Stimulated activated CD4-positive, alpha-beta T cell treated with anti-CD3 and anti-CD28 coated beads, Interleukin-1b, Interleukin-23, amount 100 ng/mL, for 1 hour (primary cell): ENCODE measurements at regions not wholly inside any gene's neighbourhood (a gene's known extent, or its start where the extent isn't known, plus 50 kb on each side); places are given as distances from the start of the nearest gene placed in this dataset.

Experiments used
- DNase-seq, 2 donors: peaks; one replicate each; pipeline ENCODE4 v3.0.0-alpha.2; 2020; ENCODE audit warnings: low read depth in 2 of 2

DNA sequence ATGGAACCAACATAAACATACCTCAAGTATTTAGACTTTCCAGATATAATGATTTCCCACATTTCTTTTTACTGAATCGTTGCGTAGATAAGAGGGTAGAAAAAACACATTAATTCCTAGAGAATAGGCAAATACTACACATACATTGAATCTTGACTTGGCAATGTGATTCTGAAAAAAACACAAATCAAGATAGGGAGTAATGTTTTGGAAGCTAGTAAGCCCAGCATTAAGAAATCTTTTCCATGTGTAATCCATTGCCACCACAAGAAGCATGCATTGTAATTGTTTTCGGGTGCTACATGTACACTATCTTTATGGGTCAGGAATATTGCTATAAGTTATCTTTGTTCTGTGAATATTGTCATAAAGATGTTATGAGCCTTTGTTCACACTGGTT is 269.8 kb upstream of the PDGFD start:
- DNase-seq, result no peak

DNA sequence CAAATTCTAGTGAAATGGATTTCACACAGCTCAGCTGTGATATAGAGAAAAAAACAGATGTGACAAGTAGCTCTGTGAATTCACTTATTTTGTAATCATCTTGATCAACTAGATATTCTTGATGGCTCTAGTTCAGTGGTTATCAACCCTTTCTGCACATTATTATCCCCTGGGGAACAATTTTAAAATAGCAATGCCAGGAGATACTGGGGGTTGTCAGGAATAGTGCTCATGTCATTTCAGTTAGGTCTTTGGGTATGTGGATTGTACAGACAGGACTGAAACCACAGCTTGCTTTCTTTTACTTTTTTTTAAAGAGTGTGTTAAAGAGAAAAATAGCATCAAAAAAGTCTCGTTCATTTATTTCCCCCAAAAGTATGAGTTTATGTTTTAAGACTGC is 269.0 kb upstream of the PDGFD start:
- DNase-seq, result no peak

DNA sequence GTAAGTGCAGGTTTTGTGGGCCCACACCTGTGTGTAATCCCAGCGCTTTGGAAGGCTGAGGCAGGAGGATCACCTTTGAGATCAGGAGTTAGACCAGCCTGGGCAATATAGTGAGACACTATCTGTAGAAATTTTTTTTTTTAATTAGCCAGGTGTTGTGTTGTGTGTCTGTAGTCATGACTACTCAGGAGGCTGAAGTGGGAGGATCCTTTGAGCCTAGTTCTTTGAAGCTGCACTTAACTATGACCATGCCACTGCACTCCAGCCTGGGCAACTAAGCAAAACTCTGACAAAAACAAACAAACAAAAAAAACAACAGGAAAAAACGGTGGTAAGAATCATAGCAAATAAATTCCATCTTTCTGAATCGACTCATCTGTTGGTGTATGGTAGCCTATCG is 268.6 kb upstream of the PDGFD start:
- no peak for DNase-seq

DNA sequence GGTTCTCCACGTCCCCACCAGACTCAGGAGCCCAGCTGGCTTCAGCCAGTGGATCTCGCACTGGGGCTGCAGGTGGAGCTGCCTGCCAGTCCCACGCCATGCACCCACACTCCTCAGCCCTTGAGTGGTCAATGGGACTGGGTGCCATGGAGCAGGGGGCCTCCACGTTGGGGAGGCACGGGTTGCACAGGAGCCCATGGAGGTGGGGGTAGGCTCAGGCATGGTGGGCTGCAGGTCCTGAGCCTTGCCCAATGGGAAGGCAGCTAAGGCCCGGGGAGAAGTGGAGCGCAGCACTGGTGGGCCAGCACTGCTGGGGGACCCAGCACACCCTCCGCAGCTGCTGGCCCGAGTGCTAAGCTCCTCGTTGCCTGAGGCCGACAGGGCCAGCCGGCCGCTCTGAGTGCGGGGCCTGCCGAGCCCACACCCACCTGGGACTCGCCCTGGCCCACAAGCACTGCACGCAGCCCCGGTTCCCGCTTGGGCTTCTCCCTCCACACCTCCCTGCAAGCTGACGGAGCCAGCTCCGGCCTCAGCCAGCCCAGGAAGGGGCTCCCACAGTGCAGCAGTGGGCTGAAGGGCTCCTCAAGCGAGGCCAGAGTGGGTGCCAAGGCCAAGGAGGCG is 258.5 kb upstream of the PDGFD start:
- DNase-seq, result no peak

DNA sequence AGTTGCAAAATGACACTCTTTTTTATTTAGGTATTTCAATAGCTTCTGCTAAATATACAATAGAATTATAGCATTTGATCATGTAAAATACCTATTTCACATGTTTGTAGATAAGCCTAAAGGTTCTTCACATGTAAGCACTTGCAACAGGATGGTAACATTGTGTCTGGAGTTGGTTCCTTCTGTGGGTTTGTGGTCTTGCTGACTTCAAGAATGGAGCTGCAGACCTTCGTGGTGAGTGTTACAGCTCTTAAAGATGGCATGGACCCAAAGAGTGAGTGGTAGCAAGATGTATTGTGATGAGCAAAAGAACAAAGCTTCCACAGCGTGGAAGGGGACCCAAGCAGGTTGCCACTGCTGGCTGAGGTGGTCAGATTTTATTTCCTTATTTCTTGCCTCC is 246.4 kb upstream of the PDGFD start:
- no peak for DNase-seq

DNA sequence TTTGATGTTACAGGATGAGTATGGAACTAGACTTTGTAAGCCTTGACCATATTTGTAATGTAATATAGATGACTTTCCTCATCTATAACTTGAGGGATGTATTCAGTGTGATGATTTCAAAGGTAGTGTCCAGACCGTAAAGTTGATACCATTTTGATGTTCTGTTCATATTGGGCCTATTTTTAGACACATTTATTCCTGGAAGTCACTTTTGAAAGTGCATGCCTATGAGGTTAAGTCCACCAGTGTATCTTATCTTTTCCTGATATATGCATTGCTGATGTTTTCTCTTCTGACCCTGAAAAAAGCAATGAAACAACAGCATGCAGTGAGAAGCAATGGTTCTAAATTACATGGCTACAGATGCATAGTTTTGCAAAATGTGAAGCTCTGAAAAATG is 244.7 kb upstream of the PDGFD start:
- no peak for DNase-seq

DNA sequence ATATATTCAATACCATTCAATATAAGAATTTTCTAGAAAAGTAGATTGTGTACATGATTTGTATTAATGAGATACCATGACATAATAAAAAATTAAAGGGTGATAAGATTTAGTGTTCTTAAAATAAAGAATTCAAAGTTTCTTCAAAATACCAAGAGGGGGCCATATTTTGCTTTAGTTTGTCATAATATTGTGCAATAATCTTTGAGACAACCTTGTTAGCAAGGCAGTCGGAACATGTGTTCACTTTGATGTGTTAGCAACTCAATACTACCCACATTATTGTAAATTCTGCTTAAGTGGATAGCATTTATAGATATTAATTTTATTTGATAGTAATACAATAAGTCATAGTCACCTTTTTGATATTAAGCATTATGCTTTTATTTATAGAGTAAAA is 241.3 kb upstream of the PDGFD start:
- DNase-seq, result no peak

DNA sequence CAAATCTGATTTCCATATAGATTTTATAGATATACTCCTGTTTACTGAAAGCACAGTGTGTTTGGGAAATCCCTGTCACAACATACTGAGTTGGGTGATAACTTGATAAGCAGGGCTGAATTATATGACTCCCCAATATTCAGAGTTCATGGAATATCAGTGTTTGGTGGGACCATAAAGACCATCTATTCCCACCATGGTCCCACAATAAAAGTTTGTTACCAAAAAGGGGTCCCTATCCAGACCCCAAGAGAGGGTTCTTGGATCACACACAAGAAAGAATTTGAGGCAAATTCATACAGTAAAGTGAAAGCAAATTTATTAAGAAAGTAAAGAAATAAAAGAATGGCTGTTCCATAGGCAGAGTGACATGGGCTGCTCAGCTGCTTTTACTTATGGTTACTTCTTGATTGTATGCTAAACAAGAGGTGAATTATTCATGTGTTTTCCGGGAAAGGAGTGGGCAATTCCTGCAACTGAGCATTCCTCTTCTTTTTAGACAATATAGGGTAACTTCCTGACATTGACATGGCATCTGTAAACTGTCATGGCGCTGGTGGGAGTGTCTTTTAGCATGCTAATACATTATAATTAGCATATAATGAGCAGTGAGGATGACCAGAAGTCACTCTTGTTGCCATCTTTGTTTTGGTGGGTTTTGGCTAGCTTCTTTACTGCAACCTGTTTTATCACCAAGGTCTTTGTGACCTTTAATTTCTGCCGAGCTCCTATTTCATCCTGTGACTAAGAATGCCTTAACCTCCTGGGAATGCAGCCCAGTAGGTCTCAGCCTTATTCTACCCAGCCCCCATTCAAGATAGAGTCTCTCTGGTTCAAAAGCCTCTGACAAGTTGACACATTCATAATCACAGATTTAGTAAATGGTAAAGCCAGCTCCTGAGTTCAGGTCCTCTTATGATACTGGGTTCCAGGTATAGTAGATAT is 240.6 kb upstream of the PDGFD start:
- no peak for DNase-seq

DNA sequence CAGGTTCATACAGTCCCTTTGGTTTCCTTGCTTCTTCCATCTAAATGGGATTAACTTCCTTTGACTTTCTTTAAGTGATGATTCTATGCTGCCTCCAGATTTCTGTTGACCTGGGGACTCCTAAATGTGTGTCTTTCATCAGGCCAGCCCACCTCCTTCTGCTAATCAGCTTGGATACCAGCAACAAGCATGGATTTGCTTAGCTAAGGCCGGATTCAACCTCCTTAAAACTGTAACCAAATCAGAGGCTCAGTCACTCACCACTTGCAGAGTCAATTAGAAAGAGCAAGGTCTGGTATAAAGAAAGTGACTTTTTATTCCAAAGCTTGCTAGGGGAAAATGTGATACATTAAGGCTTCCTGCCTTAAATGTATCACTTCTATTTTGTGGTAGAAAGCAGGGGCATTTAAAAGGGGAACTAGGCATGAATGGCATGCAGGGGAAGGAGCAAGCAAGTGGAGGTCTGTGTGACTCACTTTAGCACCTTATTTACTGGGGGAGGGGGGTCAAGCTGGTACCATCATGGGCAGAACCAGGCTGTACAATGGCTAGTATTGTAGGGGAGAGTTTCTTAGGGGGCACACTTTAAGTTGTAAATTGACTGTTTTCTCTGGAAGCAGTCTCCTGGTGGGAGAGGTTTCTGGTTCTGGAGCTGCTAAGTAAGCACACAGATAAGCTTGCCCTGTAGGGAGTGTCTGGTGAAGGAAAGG is 239.0 kb upstream of the PDGFD start:
- no peak for DNase-seq

DNA sequence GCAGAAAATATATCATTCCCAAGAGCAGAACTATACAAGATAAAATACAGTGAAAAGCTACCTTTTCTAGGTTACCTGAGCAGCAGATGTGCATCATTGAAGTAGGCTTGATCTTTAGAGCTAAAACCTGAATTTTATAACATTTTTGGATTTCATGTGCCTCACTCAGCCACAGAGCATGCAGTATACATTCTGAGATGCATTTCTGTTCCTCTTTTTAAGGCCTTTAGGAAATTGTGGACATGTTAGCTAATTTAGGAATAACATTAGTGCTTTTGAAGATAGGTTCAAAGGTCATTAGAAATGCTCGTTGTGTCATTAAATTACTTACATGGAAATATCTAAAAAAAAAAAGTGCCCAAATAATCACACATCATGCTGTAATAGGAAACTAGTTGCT is 230.6 kb upstream of the PDGFD start:
- DNase-seq, result no peak

DNA sequence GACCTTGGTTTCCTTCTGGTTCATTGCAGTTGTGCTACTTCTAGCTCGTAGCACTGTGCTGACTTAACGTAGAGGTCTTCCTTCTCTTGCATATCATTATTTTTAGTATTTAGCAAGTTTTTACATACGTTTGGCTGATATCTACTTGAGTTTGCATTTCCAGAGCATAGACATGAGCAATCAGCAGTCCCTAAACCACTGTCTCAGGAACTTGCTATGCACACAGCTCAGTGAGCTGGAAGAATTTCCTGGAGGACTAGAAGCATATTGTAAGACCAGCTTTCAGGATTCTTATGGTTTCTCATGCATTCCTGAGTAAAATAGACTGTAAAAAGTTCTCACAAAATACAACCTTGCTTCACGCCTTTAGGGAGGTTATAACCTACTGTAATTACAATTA is 226.7 kb upstream of the PDGFD start:
- no peak for DNase-seq

DNA sequence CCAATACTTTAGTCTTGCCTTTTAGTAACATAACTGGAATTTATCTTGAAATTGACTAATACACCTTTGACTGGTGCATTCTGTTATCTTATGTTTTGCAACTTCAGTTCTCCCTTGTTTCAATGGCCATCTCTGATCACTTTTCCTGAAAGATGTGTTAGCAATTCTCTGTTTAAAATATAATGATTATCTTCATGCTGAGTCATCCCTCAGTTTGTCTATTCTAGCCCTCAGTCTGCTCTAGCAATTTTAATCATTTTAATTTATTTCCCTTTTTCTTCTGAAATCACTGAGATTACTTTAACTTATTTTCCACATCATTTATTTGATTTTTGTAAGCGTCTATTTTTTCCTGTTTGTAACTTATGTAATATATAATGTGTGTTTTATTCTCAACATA is 221.9 kb upstream of the PDGFD start:
- no peak for DNase-seq

DNA sequence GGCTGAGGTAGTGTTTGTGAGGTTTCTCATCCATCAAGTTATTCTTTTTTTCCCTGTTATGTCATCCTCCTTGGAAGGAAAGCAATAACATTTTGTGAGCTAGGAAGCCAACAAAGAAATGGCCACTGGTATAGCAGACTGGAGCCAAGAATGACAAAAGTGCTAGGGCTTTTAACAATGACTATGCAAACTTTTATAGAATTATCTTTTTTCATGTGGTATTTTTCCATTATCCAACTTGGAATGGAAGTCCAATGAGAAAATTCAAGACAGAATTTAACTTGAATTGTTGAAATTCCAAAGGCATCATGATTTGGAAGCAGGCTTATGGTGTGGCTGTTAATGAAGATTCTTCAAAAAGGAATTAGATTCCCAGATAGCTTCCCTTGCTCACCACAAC is 216.4 kb upstream of the PDGFD start:
- DNase-seq, result no peak

DNA sequence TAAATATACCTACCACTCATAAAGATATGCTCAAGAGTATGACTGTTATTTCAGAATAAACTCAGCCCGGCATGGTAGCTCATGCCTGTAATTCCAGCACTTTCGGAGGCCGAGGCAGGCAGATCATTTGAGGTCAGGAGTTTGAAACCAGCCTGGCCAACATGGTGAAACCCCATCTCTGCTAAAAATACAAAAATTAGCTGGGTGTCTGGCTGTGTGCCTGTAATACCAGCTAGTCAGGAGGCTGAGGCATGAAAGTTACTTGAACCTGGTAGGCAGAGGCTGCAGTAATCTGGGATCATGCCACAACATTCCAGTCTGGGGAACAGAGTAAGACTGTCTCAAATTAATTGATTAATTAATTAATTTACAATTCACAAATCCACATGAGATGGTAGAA is 208.2 kb upstream of the PDGFD start:
- DNase-seq, result no peak

DNA sequence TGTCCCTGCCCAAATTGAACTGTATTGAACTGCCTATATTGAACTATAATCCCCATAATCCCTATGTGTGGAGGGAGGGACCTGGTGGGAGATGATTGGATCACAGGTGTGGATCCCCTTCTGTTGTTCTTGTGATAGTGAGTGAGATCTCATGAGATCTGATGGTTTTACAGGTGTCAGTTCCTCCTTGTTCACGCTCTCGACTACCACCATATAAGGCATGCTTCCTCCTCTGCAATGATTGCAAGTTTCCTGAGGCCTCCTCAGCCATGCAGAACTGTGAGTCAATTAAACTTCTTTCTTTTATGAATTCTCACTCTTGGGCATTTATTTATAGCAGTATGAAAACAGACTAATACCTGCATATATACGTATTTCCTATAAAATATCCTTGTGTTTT is 206.5 kb upstream of the PDGFD start:
- no peak for DNase-seq

DNA sequence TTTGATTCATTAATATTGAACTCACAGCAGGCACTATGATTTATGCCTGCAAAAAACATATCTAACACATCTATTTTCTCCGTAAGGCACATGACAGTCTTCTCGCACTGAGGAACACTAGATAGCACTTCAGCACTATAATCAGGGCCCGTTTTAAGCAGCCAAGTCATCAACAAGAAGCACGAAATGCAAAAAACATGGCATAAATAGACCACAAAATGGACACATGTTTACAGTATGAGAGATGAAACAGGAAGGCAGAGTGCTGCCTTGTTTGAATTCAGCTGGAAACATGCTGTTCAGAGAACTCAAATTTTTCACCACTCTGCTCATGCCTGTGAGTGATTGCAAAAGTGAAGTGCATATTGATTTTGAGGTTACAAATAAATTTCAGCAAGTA is 205.8 kb upstream of the PDGFD start:
- no peak for DNase-seq

DNA sequence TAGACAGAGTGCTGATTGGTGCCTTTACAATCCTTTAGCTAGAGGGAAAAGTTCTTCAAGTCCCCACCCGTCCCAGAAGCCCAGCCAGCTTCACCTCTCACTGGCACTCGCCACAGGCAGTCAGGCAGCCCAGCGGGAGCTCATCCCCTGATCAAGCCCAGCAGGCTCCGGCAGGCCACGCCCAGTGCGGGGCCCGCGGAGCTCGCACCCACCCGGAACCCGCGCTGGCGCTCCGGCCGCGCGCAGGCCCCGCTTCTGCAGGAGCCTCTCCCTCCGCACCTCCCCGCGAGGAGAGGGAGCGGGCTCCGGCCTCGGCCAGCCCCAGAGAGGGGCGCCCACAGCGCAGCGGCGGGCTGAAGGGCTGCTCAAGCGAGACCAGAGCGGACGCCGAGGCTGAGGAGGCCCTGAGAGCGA is 202.4 kb upstream of the PDGFD start:
- DNase-seq, result no peak

DNA sequence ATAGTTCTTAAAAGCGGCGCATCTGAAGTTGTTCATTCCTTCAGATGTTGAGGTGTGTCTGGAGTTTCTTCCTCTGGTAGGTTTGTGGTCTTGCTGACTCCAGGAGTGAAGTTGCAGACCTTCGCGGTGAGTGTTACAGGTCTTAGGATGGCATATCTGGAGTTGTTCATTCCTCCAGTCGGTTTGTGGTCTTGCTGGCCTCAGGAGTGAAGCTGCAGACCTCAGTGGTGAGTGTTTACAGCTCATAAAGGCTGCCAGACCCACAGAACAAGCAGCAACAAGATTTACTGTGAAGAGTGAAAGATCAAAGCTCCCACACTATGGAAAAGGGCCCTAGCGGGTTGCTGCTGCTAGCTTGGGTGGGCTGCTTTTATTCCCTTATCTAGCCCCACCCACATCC is 201.7 kb upstream of the PDGFD start:
- DNase-seq, result no peak

DNA sequence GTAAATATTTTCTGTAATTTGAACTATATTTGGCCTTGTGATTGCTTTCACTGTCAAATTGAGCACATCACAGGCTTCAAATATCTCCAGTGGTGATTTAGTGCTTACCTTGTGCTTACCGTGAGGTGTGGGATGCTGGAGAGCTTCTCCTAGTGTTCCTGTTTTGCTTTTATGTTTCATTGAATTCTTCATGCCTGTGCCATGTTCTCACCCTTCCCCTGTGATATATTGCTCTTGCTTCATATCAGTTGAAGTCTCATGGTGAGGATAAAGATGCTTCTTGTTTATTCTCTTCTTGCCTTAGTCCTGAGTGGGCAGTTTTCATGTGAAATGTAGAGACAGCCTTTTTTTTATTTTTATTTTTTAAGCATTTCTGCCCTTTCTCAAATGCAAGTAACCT is 198.0 kb upstream of the PDGFD start:
- DNase-seq, result no peak

DNA sequence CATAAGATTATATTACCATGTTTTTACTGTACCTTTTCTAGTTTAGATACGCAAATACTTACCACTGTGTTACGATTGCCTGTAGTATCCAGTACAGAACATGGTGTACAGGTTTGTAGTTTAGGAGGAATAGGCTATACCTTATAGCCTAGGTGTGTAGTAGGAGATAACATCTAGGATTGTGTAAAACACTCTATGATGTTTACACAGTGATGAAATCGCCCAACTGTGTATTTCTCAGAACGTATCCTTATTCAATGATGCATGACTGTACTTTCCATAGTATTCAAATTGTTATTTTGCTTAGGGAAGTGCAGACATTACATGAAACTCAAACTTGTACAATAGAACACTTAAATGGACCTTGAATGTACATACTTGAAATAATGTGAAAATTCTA is 188.1 kb upstream of the PDGFD start:
- no peak for DNase-seq

DNA sequence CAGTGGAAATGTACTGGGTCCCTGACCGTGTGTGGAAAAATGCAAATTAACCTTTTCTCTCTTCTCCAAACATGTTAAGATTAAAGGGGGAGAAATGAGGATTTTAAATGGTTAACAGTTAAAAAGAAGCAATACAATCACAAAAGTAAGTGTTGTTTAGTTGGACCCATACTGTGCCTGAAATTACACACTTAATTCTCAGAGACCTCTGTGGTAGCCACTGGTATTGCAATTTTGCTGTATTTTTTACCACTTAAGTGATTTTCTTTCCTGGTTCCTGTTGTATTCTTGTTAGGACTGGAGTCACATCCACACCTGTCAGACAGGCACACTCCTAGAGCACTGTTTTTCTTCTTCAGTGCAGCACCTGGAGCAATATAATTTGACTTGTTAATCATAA is 179.6 kb upstream of the PDGFD start:
- DNase-seq, result no peak

DNA sequence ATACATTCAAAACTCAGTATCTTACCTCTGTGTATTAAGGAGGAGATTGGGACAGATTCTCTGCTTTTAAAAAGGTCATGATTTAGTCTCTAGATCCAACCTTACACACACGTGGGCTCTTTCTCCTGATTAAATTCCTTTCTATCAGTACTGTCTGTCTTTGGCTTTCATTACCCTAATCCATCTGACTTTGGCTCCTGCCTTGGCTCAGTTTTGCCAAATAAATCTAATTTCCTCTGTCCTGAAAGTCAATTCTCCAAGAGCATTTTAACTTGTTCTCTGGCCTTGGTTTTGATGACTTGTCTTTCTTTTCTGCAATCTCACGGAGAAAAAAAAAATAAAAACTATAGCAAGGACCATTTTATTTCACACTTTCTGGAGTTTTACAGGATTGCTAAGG is 176.6 kb upstream of the PDGFD start:
- no peak for DNase-seq

DNA sequence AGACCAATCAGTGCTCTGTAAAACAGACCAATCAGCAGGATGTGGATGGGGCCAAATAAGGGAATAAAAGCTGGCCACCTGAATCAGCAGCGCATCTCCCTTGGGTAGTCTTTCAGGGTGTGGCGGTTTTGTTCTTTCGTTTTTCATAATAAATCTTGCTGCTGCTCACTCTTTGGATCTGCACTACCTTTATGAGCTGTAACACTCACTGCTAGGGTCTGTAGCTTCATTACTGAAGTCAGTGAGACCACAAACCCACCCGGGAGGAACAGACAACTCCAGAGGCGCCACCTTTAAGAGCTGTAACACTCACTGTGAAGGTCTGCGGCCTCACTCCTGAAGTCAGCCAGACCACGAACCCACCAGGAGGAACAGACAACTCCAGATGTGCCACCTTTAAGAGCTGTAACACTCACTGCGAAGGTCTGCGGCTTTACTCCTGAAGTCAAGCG is 175.5 kb upstream of the PDGFD start:
- DNase-seq, result no peak
